Left ventricle myocardium inferior (tissue), 1 donor: ENCODE measurements at regions not wholly inside any gene's neighbourhood (a gene's known extent, or its start where the extent isn't known, plus 50 kb on each side); places are given as distances from the start of the nearest gene placed in this dataset.

Source experiments
- DNase-seq: peaks from one replicate; pipeline ENCODE4 v3.0.0-alpha.2; 2020
- H3K27ac ChIP-seq: fragments of 200-600 bp; replicated peaks from 2 replicates; pipeline ENCODE4 v1.8.0; 2021
- H3K27me3 ChIP-seq: fragments of 200-600 bp; 2 replicates; pipeline ENCODE4 v1.8.0; 2021; ENCODE audit warnings: low read depth
- H3K36me3 ChIP-seq: fragments of 200-600 bp; 2 replicates; pipeline ENCODE4 v1.8.0; 2021
- H3K4me1 ChIP-seq: fragments of 200-600 bp; 2 replicates; pipeline ENCODE4 v1.8.0; 2021
- H3K4me3 ChIP-seq: fragments of 200-600 bp; 2 replicates; pipeline ENCODE4 v1.8.0; 2021; ENCODE audit warnings: mild to moderate bottlenecking, moderate library complexity
- H3K9me3 ChIP-seq: fragments of 200-600 bp; replicated peaks from 2 replicates; pipeline ENCODE4 v1.8.0; 2021
- CTCF ChIP-seq: fragments of 200-600 bp; IDR thresholded peaks from 2 replicates; pipeline ENCODE4 v1.8.0; 2021; ENCODE audit warnings: antibody characterized with exemption, mild to moderate bottlenecking, borderline replicate concordance
- intact Hi-C: fragments of 100-400 bp; cut with micrococcal nuclease; formaldehyde crosslinking; loops from one replicate; pipeline ENCODE4 v1.11.0; 2022
- donor health status: DM: no; HTN: yes; CAD: no; lungs with severe emphysema.

DNA sequence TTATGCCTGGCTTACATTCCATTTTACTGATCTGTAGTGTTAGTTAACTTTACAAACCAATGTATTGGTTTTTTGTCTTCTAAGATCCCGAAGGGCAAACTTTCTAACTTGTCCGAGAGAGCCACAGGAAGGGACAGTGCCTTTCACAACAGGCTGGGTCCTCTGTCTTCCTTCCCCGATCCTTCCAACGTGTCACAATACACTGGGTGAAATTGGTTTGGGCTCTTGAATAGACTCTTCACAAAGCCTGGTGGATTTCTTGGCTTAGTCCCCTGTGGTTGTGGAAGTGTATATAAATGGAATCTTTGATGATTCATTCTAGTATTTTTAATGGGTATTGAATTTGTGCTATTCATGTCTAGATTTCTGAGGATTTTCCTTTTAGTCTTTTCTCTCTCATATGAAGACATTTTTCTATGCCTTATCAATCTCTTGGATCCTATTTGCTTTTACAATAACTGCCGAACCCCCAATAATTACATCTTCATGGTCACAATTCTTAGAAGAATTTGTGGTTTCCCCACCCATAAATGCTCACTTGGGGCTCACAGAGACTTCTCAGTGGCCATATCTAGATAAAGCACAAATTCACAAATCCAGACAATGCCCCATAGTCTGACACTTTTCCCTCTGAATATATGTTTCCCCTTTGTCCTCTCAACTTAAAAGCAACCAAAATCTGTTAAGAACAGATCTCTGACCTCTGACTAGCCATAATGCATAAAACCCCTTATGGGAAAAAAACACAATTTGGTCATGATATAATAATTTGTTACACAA is 107.7 kb downstream of the MTRR start:
- no peak overlapping the region for H3K4me3 ChIP-seq

DNA sequence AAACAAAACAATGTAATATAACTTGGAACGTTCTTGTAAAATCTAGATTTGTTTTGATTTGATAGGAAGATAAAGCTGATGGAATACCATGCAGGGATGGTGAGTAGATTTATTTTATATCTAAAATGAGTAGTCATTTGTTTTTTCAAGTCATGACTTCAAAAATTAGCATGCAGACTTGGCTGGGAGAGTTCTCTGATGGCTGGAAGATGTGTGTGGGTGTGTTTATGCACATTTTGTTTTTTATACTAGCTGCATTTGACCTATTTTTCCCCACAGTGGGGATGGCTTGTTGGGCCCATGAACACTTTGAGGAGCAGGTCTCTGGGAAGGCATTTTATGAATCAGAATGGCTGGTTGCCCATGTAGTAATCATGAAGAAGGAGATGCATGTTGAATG is 109.2 kb downstream of the MTRR start:
- TF ChIP-seq CTCF = no peak
- H3K36me3 ChIP-seq = no peaks in the 10 kb centered on the region
- H3K4me1 ChIP-seq = no peaks in the 10 kb centered on the region
- intact Hi-C loops = no loop called here
- no peak overlapping the region for H3K4me3 ChIP-seq
- no peak for DNase-seq
- no peaks in the 10 kb centered on the region for H3K27me3 ChIP-seq
- H3K9me3 ChIP-seq = no peaks in the 10 kb centered on the region
- no peak overlapping the region for H3K27ac ChIP-seq

More for the DNA sequence above, 107.7 kb downstream of the MTRR start:
- Histone ChIP-seq H3K4me1 (no peaks in the 10 kb centered on the region), H3K9me3 (no peaks in the 10 kb centered on the region), H3K27me3 (no peaks in the 10 kb centered on the region), H3K27ac (no peak overlapping the region), H3K36me3 (no peaks in the 10 kb centered on the region)
- intact Hi-C loops = no loop called here
- TF ChIP-seq CTCF = no peak
- DNase-seq = no peak

DNA sequence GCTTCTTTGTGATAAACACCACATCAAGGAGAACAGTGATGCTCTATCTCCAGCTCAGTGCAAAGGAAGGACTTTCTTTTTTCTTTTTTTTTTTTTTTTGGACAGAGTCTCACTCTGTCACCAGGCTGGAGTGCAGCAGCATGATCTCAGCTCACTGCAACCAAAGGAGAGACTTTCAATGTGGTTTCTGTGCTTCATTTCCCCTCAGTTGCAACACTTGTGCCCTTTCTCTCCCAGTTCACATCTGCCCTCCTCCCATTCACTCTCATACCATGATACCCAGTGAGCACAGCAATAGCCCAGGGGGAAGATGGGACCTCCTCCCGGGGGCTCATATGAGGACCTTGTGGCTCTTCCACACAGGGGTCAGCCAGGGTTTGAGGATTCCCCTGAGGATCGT is 110.0 kb downstream of the MTRR start:
- no peak for TF ChIP-seq CTCF
- Histone ChIP-seq H3K4me3 (no peak overlapping the region), H3K4me1 (no peaks in the 10 kb centered on the region), H3K27me3 (no peaks in the 10 kb centered on the region), H3K36me3 (no peaks in the 10 kb centered on the region), H3K9me3 (no peaks in the 10 kb centered on the region), H3K27ac (no peak overlapping the region)
- intact Hi-C loops = no loop called here
- no peak for DNase-seq

DNA sequence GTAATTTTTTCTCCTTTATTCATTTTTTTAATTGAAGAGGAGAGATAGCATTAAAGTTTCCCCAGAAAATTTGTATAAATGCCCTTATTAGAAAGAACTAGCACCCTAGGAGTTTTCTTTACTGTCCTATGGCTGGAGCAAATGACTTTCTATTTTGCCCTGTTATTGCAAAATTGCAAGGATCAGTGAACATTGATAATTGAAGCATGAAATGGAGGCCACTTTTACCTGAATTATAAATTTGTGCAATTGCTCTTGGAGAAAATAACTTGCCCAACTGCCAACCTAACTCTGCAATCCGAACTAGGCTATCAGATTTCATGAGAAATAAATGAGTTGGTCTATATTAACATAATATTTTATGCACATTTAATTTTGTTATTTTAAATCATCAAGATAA is 111.9 kb downstream of the MTRR start:
- Histone ChIP-seq H3K27ac (no peak overlapping the region), H3K27me3 (no peaks in the 10 kb centered on the region), H3K9me3 (no peaks in the 10 kb centered on the region), H3K4me1 (no peaks in the 10 kb centered on the region), H3K36me3 (no peaks in the 10 kb centered on the region), H3K4me3 (no peak overlapping the region)
- no peak for TF ChIP-seq CTCF
- DNase-seq = no peak
- intact Hi-C loops = no loop called here

- intact Hi-C loops = no loop called here
- DNase-seq = no peak
- no peaks in the 10 kb centered on the region for H3K36me3 ChIP-seq
- no peaks in the 10 kb centered on the region for H3K4me1 ChIP-seq
- no peak overlapping the region for H3K27ac ChIP-seq
- H3K27me3 ChIP-seq = no peaks in the 10 kb centered on the region
- TF ChIP-seq CTCF = no peak
- no peak overlapping the region for H3K4me3 ChIP-seq
- H3K9me3 ChIP-seq = no peaks in the 10 kb centered on the region
Observed at GRCh38 chr5:7983433-7983832, 114.5 kb downstream of the MTRR start.
